HFF-Myc (cell line): ENCODE measurements at regions not wholly inside any gene's neighbourhood (a gene's known extent, or its start where the extent isn't known, plus 50 kb on each side); places are given as distances from the start of the nearest gene placed in this dataset.

ENCODE experiments used
- DNase-seq: peaks from one replicate; pipeline ENCODE4 v3.0.0-alpha.2; 2011; ENCODE audit warnings: low read depth; ENCODE audit errors: extremely low read depth
- H3K4me3 ChIP-seq: replicated peaks from 2 replicates; pipeline ENCODE4 v1.5.1; 2011; ENCODE audit warnings: low read depth, mild to moderate bottlenecking, control low read depth, low read length
- TF ChIP-seq, protein P1 (sequence below): IDR thresholded peaks from 2 replicates; pipeline ENCODE4 v1.5.1; 2012; ENCODE audit warnings: mild to moderate bottlenecking, low read depth, low read length, control low read depth; ENCODE audit errors: missing control alignments

DNA sequence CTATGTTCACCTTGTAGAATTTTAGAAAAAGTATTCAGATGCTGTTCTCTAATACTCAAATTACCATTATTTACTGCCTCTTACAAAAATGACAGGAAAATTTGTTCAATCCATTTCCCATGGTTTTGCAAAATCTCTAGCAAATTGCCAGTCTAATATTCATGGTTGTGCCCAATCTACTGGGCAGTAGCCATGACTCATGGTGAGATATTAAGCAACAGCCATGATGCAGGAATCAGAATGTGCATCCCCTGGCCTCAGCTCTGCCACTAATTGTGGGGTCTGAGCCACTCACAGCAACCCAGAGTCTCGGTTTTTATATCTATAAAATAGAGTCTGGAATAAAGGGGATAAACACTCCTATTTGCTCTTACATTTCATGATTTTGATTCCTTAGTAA is 353.6 kb downstream of the DEPDC1B start:
- no peak for DNase-seq
- TF ChIP-seq, protein P1, sequence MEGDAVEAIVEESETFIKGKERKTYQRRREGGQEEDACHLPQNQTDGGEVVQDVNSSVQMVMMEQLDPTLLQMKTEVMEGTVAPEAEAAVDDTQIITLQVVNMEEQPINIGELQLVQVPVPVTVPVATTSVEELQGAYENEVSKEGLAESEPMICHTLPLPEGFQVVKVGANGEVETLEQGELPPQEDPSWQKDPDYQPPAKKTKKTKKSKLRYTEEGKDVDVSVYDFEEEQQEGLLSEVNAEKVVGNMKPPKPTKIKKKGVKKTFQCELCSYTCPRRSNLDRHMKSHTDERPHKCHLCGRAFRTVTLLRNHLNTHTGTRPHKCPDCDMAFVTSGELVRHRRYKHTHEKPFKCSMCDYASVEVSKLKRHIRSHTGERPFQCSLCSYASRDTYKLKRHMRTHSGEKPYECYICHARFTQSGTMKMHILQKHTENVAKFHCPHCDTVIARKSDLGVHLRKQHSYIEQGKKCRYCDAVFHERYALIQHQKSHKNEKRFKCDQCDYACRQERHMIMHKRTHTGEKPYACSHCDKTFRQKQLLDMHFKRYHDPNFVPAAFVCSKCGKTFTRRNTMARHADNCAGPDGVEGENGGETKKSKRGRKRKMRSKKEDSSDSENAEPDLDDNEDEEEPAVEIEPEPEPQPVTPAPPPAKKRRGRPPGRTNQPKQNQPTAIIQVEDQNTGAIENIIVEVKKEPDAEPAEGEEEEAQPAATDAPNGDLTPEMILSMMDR, result no peak
- no peak overlapping the region for H3K4me3 ChIP-seq

DNA sequence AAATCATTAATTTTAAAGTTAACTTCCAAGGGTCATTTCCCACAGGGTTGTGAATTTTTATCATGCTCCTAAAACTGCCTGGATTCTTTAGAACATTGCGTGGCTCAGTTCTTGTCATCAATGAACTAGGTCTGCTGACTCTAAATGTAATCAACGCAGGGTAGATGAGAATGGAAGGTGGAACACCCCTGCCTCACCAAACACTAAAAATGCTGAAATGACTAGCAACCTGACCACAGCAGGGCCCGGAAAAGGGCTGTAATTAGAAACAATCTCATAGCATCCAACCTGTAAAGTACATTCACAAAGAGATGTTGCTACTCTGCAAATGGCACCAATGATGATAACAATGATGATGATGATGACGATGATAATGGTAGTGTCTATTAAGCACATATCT is 356.9 kb downstream of the DEPDC1B start:
- TF ChIP-seq, protein P1, result no peak
- DNase-seq, result no peak
- H3K4me3 ChIP-seq, result no peak overlapping the region

DNA sequence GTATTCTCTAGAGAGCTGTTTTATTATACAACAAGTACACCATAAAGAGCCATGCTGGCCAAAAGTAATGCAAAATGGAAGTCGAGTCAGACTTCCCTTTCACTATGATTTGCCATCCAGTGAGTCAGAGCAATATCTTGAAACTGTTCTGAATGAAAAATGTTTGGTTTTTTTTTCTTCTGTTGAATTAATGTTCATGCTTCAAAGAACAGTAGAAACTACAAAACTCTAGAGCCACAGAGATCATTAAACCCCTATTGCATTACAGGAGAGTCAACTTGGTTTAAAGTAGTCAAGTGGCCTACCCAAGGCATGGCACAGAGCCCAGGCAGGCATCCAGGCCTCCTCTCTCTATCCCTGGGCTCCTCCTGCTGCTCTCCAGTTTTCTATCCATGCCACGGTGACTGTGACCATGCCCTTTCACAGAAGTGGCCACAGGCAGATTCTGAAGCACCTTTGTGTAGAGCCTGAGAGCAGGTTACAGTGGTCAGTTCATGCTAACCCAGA is 358.9 kb downstream of the DEPDC1B start:
- TF ChIP-seq, protein P1, result no peak
- no peak overlapping the region for H3K4me3 ChIP-seq
- no peak for DNase-seq

DNA sequence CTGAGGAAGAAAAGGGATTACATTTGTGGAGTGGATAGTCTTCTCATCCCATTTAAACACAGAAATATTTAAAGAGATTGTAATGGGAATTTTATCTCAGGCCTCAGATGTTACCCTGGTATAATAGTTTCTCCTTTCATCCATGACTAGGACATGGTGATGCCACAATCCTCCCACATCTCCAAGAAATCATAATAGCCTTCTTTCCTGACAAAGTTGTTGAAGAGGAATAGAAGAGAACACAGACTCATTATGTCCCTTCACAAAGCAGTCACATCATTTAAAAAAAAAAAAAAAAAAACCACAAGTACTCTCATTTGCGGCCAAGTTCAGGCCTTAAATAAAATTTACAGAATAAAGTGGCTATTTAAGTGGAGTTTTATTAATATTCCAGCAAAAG is 359.6 kb downstream of the DEPDC1B start:
- no peak overlapping the region for H3K4me3 ChIP-seq
- TF ChIP-seq, protein P1, result no peak
- DNase-seq, result no peak

DNA sequence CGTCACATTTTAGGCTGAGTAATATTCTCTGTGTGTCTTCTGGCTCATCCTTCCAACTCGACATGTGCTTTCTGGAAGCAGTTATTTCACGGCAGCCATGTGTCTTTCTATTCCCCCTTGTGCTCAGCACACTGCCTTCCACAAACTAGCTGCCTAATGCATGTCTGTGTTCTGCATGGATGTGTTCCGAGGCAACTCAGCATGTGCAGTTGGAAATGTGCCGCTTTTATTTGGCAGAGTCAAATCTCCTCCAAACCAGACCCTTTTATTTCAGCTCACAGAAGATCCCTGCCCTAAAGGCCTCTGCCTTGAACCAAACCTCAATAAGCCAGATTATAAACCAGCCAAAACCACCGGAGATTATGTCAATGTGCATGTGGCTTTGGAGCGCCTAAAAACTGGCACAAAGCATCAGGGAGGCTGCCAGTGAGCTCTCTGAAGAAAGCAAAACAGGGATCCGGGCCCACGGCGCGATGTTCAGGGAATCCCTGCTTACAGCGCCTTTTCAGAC is 360.2 kb downstream of the DEPDC1B start:
- TF ChIP-seq, protein P1, result no peak
- DNase-seq, result no peak
- no peak overlapping the region for H3K4me3 ChIP-seq

DNA sequence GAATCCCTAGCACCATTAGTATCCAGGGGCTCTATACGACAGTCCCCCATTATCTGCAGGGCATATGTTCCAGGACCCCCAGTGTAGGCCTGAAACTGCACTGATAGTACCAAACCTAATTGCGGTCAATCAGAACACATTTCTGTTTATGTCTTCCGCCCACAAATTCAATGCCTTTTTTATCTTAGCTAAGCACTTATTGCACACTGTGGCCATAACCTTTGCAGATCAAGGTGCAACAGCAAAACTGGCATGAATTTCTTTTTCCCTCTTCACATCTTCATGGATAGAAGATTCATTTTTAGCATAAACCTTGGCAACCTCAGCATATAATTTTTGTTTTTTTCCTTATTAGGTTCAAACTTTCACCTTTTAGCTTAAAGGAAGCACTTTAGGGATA is 361.1 kb downstream of the DEPDC1B start:
- TF ChIP-seq, protein P1, result no peak
- H3K4me3 ChIP-seq, result no peak overlapping the region
- no peak for DNase-seq

DNA sequence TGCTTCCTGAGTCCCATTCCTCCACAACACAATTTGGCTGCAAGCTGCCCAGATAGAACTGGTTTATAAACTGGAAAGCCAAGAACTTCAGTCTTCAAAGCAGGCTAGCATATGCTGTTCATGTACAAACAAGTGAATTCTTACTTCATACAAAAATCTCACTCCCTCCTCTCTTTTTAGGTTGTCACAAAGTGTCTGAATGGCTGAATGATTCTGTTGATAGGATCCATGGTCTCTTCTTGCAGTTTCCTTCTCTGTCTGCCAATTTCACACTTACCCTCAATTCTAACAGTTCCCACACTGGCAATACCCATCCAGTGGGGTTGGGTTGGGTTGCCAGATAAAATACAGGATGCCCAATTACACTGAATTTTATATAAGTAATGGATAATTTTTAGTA is 363.5 kb downstream of the DEPDC1B start:
- TF ChIP-seq, protein P1, result no peak
- H3K4me3 ChIP-seq, result no peak overlapping the region

More for the DNA sequence above, 363.5 kb downstream of the DEPDC1B start:
- DNase-seq, result no peak
